ENCODE measurements at regions not wholly inside any gene's neighbourhood (a gene's known extent, or its start where the extent isn't known, plus 50 kb on each side); places are given as distances from the start of the nearest gene placed in this dataset.

DNA sequence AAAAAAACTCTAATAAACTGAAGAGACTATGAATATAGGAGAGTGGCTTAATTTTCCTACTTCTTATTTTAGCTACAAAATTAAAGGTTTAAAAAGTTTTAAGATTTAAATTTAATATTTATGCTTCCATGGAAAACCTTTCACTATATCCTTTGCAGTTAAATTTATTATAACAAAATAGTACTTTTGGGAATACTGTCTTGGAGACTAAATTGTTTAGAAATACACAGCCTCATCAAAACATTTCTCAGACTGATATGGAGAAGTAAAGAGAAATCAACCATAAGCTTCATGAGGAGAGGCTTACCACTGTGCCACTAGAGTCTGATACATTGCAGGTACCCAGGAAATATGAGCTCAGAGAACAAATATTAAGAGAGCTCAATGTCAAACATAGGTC, 436.5 kb downstream of the KCTD12 start:
- no peak overlapping the region for H3K27ac ChIP-seq (ENCODE audit: low read depth, low read length)

DNA sequence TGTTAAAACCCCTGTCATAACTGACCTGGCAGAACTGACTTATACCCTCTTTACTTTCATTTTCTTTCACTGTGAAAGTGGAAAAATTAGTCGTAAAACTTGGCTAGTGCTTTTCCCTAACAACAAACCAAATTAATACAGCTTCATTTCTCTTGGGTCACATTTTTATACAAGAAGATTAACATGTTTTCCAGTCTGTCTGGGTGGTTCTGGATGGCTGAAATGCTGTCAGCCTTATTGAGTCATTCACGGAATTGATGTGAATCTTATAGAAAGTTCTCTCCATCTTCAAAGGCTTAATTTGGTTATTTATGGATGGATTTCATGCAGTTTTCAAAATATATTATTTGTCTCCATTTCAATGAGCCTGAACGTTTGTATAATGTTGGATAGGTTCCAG, 440.0 kb downstream of the KCTD12 start:
- no peak overlapping the region for H3K27ac ChIP-seq (ENCODE audit: low read depth, low read length)
- whole genome bisulfite sequencing, 3 donors: 18 to 48% (median 33%) methylated on average over 3 of the region's 3 CpGs

DNA sequence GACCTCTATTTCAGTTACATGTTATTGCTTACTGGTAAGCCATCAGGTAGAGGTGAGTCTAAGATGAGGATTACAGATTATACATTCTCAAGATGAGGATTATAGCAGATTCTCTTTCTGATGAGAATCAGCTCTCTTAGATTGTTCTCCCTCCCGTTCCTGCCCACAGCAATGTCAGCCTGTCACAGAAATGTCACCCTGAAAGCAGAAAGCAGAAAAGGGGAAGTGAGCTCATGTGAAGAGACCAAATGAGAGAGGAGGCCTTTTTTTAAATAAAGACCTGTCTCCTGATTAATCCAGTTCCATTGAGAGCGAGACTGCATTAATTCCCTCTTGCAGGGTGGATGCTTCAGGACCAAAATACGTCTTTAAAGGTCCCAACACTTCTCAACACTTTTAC, 445.6 kb downstream of the KCTD12 start:
- WGBS, 3 donors: 60 to 73% (median 63%) methylated on average over 3 of the region's 3 CpGs
- no peak overlapping the region for H3K27ac ChIP-seq (ENCODE audit: low read depth, low read length)

- WGBS, 3 donors: 96 to 98% (median 98%) methylated on average over 2 of the region's 2 CpGs
These were observed 446.7 kb downstream of the KCTD12 start for GRCh38 chr13:76439546-76439945.

GRCh38 chr13:76438050-76438449, 448.2 kb downstream of the KCTD12 start:
- 96 to 97% (median 96%) methylated on average over 2 of the region's 2 CpGs for WGBS, 3 donors
- no peak overlapping the region for H3K27ac ChIP-seq (ENCODE audit: low read depth, low read length)

More at GRCh38 chr13:76439546-76439945, 446.7 kb downstream of the KCTD12 start:
- no peak overlapping the region for H3K27ac ChIP-seq (ENCODE audit: low read depth, low read length)

DNA sequence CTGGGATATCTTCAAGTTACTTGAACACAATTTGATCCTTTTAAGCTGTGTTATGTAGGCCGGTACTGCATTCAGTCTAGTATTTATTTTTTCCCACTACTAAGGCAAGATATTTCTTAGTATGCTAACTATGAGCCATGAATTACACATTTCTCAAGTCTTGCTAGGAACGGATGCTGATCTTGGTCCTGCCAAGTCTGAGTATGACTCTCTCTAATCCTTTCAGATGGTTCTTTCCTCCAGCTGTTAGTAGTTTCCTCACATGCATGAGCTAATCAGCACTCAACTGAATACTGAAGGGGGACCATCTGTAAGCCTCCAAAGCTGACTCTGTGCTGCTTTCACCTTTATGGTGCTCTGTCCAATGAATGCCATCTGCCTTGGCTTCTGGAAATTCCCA, 460.3 kb downstream of the KCTD12 start:
- 28 to 69% (median 48%) methylated on average over 2 of the region's 2 CpGs for WGBS, 3 donors
- H3K27ac ChIP-seq (ENCODE audit: low read depth, low read length): no peak overlapping the region

DNA sequence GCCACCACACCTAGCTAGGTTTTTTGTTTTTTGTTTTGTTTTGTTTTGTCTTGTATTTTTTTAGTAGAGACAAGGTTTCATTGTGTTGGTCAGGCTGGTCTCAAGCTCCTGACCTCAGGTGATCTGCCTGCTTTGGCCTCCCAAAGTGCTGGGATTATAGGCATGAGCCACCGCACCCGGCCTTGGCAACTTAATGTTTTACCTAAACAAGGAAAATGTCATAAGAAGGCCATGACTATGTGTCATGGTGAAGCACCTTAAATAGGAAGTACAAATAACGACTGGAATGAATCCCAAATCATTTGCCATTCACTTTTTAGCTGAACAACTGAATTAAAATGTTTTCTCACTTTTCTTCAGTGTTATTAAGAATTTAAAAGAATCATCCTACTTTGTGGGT, 465.2 kb downstream of the KCTD12 start:
- 64 to 73% (median 69%) methylated on average over 3 of the region's 3 CpGs for WGBS, 3 donors
- no peak overlapping the region for H3K27ac ChIP-seq (ENCODE audit: low read depth, low read length)

DNA sequence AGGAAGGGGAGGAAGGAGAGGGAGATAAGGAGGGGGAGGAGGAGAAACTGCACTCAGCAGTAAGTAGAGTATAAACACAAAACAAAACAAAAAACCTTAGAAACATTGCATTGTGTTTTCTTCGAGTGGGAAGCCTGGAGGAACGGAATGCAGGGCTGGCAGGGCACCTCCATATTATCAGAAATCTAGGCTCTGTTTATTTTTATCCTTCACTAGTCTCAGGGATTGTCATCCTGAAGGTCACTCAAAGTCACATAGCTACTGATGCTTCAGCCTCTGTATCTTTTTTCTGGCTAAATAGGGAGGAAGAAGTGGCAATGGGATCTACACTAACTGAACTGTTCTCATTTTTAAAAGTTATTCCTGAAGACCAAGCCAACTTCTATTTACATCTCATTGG, 467.8 kb downstream of the KCTD12 start:
- 33 to 60% (median 48%) methylated on average over 2 of the region's 2 CpGs for WGBS, 3 donors
- no peak overlapping the region for H3K27ac ChIP-seq (ENCODE audit: low read depth, low read length)

GRCh38 chr13:76414320-76414719, 471.9 kb downstream of the KCTD12 start:
- 60 to 75% (median 75%) methylated on average over 2 of the region's 2 CpGs for WGBS, 3 donors
- no peak overlapping the region for H3K27ac ChIP-seq (ENCODE audit: low read depth, low read length)

GRCh38 chr13:76406243-76406642, 480.0 kb downstream of the KCTD12 start:
- no peak overlapping the region for H3K27ac ChIP-seq (ENCODE audit: low read depth, low read length)

DNA sequence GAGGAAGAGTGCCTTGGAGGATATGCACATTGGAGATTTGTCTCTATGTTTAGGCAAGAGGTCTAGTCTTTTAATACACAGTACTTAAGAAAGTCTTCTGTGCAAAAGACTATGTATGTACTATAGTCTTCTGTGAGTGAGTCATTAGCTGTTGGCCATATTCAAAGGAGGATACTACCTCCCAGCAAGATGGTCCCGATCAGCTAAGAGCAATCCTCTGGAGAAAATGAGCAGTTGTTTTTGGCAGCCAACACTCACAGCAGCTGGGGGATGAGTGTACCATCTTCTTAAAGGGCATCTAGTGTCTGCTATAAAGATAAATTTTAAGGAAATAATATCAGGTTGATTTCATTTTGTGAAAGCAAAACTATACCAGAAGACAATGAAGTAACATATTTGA, 487.8 kb downstream of the KCTD12 start:
- 50 to 92% (median 50%) methylated on average over 1 of the region's 1 CpG for WGBS, 3 donors
- no peak overlapping the region for H3K27ac ChIP-seq (ENCODE audit: low read depth, low read length)

DNA sequence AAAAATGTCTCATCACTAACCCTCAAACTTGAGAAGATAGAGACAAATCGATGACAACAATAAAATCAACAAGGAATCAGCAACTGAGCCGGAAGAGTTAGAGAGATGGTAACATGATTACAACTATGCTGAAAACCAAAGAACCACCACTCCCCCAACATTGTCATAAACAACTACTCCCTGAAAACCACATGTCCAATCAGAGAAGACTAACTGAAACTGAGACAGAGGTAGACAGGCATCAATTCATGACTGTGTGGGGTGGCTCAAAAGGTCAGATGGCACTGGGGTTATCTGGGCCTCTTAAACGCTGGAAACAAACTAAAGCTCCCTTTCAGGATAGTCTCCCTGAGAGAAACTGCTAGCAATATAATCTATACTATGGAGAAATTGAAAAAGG, 488.8 kb downstream of the KCTD12 start:
- WGBS, 3 donors: 64 to 82% (median 72%) methylated on average over 3 of the region's 3 CpGs

DNA sequence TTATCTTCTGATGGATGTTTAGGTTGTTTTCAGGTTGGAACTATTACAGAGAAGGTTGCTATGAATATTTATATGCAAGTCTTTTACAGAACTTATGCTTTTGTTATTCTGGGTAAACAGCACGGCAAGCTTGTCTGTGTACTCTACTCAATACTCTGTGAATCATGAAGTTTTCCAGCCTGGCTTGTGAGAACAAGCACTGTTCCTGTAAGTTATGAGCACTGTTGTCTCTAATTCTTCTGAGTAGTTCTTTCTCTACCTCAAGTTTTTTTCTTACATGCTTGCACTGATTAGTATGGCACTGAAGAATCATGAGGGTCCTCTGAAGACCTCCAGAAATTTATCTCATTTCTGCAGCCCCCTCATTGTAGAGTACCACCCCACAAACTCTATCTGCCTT, 496.9 kb downstream of the KCTD12 start:
- 62 to 85% (median 85%) methylated on average over 1 of the region's 1 CpG for WGBS, 3 donors
- H3K27ac ChIP-seq (ENCODE audit: low read depth, low read length): no peak overlapping the region

More for the DNA sequence above, 488.8 kb downstream of the KCTD12 start:
- no peak overlapping the region for H3K27ac ChIP-seq (ENCODE audit: low read depth, low read length)

- WGBS, 3 donors: 60 to 65% (median 64%) methylated on average over 1 of the region's 1 CpG
These were observed 498.6 kb downstream of the KCTD12 start for GRCh38 chr13:76387566-76387965.

DNA sequence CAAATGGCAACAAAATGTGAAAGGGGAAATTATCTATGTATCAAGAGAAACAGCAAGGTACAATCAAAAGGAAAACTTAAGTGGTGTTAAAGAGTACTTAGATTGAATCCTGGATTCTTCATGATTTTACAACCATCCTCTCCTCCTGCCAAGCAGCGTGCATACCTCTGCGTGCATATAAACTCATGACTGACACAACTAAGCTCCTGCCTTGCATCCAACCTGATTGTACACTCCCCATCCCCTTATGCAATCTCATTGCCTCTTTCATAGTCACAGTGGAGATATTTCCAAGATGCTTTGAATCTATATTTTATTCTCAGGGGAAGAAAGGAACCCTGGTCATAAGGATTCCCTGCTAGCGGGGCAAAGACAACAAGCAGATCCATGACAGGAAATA, 499.9 kb downstream of the KCTD12 start:
- H3K27ac ChIP-seq (ENCODE audit: low read depth, low read length): no peak overlapping the region
- WGBS, 3 donors: 86 to 94% (median 93%) methylated on average over 3 of the region's 3 CpGs

More at GRCh38 chr13:76387566-76387965, 498.6 kb downstream of the KCTD12 start:
- no peak overlapping the region for H3K27ac ChIP-seq (ENCODE audit: low read depth, low read length)

GRCh38 chr13:76385586-76385985, 500.6 kb downstream of the KCTD12 start:
- no peak overlapping the region for H3K27ac ChIP-seq (ENCODE audit: low read depth, low read length)
- whole genome bisulfite sequencing, 3 donors: 75 to 87% (median 79%) methylated on average over 2 of the region's 2 CpGs

GRCh38 chr13:76383676-76384461, 502.3 kb downstream of the KCTD12 start:
- WGBS, 3 donors: 50 to 68% (median 65%) methylated on average over 2 of the region's 2 CpGs
- no peak overlapping the region for H3K27ac ChIP-seq (ENCODE audit: low read depth, low read length)

DNA sequence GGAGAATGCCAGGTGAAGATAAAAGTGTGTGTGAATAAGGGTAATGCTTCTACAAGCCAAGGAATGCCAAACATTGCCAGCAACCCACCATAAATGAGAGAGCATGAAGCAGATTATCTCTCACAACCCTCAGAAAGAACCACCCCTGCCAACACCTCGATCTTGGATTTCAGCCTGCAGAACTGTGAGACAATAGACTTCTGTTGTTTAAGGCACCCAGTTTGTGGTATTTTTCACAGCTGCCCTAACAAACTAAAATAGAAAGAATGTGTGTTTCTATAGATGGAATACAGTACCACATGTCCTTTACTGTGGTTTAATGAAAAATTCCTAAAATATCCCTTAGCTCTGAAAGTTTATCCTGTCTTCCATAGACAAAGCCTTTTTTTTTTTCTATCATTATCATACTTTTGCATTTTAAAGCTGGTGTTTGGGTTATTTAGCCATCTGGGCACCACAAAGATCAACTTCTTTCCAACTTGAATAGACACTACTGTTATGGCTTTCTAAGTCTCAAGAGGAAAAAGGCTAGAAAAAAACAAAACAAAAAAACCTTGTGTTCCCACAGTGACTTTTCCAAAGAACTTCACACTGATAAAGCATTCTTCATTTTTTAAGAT, 505.6 kb downstream of the KCTD12 start:
- H3K27ac ChIP-seq (ENCODE audit: low read depth, low read length): no peak overlapping the region
- 84 to 95% (median 90%) methylated on average over 1 of the region's 1 CpG for WGBS, 3 donors

DNA sequence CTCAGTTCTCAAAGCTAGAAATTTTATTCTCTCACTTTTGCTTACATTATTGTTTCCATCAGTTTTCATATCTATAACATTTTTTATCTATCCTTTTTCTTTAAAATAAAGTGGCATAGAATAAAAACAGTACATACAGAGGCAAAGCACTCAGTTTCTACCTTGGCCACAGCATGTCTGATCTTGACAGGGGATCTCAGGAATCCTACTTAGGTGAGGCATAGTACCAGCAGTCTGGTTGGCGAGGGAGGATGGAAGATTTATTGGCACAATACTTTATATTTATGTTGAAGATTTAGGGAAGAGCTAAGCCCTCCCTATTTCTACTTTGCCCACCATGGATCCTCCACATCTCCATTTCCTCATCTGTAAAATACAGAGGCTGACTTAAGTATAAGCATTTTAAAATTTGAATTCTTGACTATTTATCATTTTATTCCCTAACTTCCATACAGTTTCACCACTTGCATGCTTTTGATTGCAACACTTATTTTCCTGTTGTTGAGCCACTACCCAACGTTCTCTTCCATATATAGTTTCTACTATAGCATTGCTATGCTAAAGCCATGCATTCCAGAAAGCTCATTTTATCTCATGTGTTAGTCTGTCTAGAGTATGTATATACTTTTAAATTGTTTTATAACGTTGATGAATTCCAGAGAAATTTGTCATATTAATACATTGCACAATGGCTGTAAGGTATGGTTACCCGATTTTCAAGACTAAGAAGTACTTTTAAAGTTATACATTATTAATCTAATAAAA, 506.7 kb downstream of the KCTD12 start:
- no peak overlapping the region for H3K27ac ChIP-seq (ENCODE audit: low read depth, low read length)
- WGBS, 3 donors: 79 to 86% (median 86%) methylated on average over 4 of the region's 4 CpGs

Measured in adipose tissue (tissue), 3 donors.